ENCODE measurements at regions not wholly inside any gene's neighbourhood (a gene's known extent, or its start where the extent isn't known, plus 50 kb on each side); places are given as distances from the start of the nearest gene placed in this dataset.
"Not testable (repeated sequence)": the region's sequence is repeated elsewhere in the genome, so short reads cannot be mapped to it uniquely, and the experiment has no call there.

GRCh38 chr9:24832307-24832706, 286.6 kb upstream of the IZUMO3 start:
- no peak for DNase-seq

- DNase-seq, result no peak
These were observed 283.0 kb upstream of the IZUMO3 start for GRCh38 chr9:24828687-24829086.

- DNase-seq, result no peak
These were observed 278.9 kb upstream of the IZUMO3 start for GRCh38 chr9:24824607-24825006.

- DNase-seq, result no peak
These were observed 274.5 kb upstream of the IZUMO3 start for GRCh38 chr9:24820196-24820595.

- peak in 1 of 2 donors; percentile 4 for DNase-seq
These were observed 272.1 kb upstream of the IZUMO3 start for GRCh38 chr9:24817756-24818155.

- no peak for DNase-seq
These were observed 270.3 kb upstream of the IZUMO3 start for GRCh38 chr9:24816006-24816405.

- no peak for DNase-seq
These were observed 255.6 kb upstream of the IZUMO3 start for GRCh38 chr9:24801344-24801743.

- DNase-seq, result no peak
These were observed 248.1 kb upstream of the IZUMO3 start for GRCh38 chr9:24793787-24794186.

GRCh38 chr9:24776226-24776625, 230.5 kb upstream of the IZUMO3 start:
- DNase-seq, result no peak

- DNase-seq, result not testable (repeated sequence)
These were observed 228.5 kb upstream of the IZUMO3 start for GRCh38 chr9:24774199-24774598.

- DNase-seq, result no peak
These were observed 220.4 kb upstream of the IZUMO3 start for GRCh38 chr9:24766081-24766480.

GRCh38 chr9:24765025-24765756, 219.5 kb upstream of the IZUMO3 start:
- DNase-seq, result no peak

- DNase-seq, result no peak
These were observed 192.8 kb upstream of the IZUMO3 start for GRCh38 chr9:24738421-24738961.

GRCh38 chr9:24731754-24732153, 186.1 kb upstream of the IZUMO3 start:
- no peak for DNase-seq

- DNase-seq, result no peak
These were observed 175.9 kb upstream of the IZUMO3 start for GRCh38 chr9:24721621-24722020.

GRCh38 chr9:24712206-24712605, 166.5 kb upstream of the IZUMO3 start:
- DNase-seq, result no peak

- DNase-seq, result no peak
These were observed 163.1 kb upstream of the IZUMO3 start for GRCh38 chr9:24708814-24709213.

- DNase-seq, result no peak
These were observed 153.3 kb upstream of the IZUMO3 start for GRCh38 chr9:24698881-24699518.

GRCh38 chr9:24672336-24672735, 126.6 kb upstream of the IZUMO3 start:
- no peak for DNase-seq

- no peak for DNase-seq
These were observed 111.7 kb upstream of the IZUMO3 start for GRCh38 chr9:24657387-24657786.

GRCh38 chr9:24652181-24652580, 106.5 kb upstream of the IZUMO3 start:
- no peak for DNase-seq

GRCh38 chr9:24628809-24629208, 83.1 kb upstream of the IZUMO3 start:
- DNase-seq, result not testable (repeated sequence)

GRCh38 chr9:24625097-24625496, 79.4 kb upstream of the IZUMO3 start:
- DNase-seq, result no peak

GRCh38 chr9:24624481-24624880, 78.8 kb upstream of the IZUMO3 start:
- no peak for DNase-seq

Measured in inflammatory macrophage (primary cell).